Neural cell (in vitro differentiated cells): ENCODE measurements at regions not wholly inside any gene's neighbourhood (a gene's known extent, or its start where the extent isn't known, plus 50 kb on each side); places are given as distances from the start of the nearest gene placed in this dataset.

Experiments used
- CTCF ChIP-seq: fragments of 450-650 bp; IDR thresholded peaks from 2 replicates; pipeline ENCODE4 v1.5.1; 2014; ENCODE audit warnings: antibody characterized with exemption, mild to moderate bottlenecking, moderate library complexity; ENCODE audit not compliant: poor library complexity, severe bottlenecking
- EP300 ChIP-seq: fragments of 450-650 bp; conservative IDR thresholded peaks from 2 replicates; pipeline ENCODE4 v1.6.1; 2014; ENCODE audit warnings: antibody characterized with exemption, mild to moderate bottlenecking, moderate library complexity; ENCODE audit not compliant: poor library complexity, severe bottlenecking
- EZH2 ChIP-seq: fragments of 200-600, 300-800 bp; shearing (Covaris generic), sonication (generic); IDR thresholded peaks from 2 replicates; pipeline ENCODE4 v1.6.1; 2014; ENCODE audit warnings: antibody characterized with exemption, low read length, borderline replicate concordance, mild to moderate bottlenecking; ENCODE audit not compliant: insufficient read depth, poor library complexity, severe bottlenecking
- POLR2AphosphoS5 ChIP-seq: IDR thresholded peaks from 2 replicates; pipeline ENCODE4 v1.6.1; 2012
- RAD21 ChIP-seq: fragments of 450-650 bp; conservative IDR thresholded peaks from 2 replicates; pipeline ENCODE4 v1.6.1; 2014; ENCODE audit warnings: antibody characterized with exemption, mild to moderate bottlenecking, moderate library complexity
- REST ChIP-seq: IDR thresholded peaks from 2 replicates; pipeline ENCODE4 v1.6.1; 2012; ENCODE audit warnings: borderline replicate concordance
- TAF1 ChIP-seq: IDR thresholded peaks from 2 replicates; pipeline ENCODE4 v1.6.1; 2012; ENCODE audit warnings: low read depth

- no peak for TF ChIP-seq EZH2
- no peak for TF ChIP-seq CTCF
- no peak for TF ChIP-seq EP300
- TF ChIP-seq POLR2AphosphoS5 = no peak
- no peak for TF ChIP-seq TAF1
- no peak for TF ChIP-seq REST
- no peak for TF ChIP-seq RAD21
These were observed 149.7 kb downstream of the RRAGB start for GRCh38 chrX:55867181-55867651.
